A673 (cell line): ENCODE measurements at regions not wholly inside any gene's neighbourhood (a gene's known extent, or its start where the extent isn't known, plus 50 kb on each side); places are given as distances from the start of the nearest gene placed in this dataset.

Source experiments
- CTCF ChIP-seq: fragments of 300-800, 200-600 bp; sonication (generic); conservative IDR thresholded peaks from 2 replicates; pipeline ENCODE4 v1.5.1; 2017; ENCODE audit warnings: low read depth, mild to moderate bottlenecking, antibody characterized with exemption, low read length, moderate library complexity, mixed read lengths
- EZH2 ChIP-seq: fragments of 200-600 bp; sonication (generic); IDR thresholded peaks from 2 replicates; pipeline ENCODE4 v1.6.1; 2017; ENCODE audit warnings: borderline replicate concordance, low read depth, mild to moderate bottlenecking, mixed read lengths, antibody characterized with exemption, low read length; ENCODE audit not compliant: poor library complexity, severe bottlenecking

GRCh38 chr15:77851691-77852090 is 219.0 kb upstream of the LINGO1 start:
- TF ChIP-seq EZH2 (no peak), CTCF (no peak)
